HG02763 (cell line): ENCODE measurements at regions not wholly inside any gene's neighbourhood (a gene's known extent, or its start where the extent isn't known, plus 50 kb on each side); places are given as distances from the start of the nearest gene placed in this dataset.

ENCODE experiments used
- ATAC-seq: cut with Tn5 transposase; IDR thresholded peaks from one replicate; pipeline ENCODE4 v1.9.1; 2021; ENCODE audit warnings: mild to moderate bottlenecking, moderate library complexity; ENCODE audit not compliant: unreplicated experiment

DNA sequence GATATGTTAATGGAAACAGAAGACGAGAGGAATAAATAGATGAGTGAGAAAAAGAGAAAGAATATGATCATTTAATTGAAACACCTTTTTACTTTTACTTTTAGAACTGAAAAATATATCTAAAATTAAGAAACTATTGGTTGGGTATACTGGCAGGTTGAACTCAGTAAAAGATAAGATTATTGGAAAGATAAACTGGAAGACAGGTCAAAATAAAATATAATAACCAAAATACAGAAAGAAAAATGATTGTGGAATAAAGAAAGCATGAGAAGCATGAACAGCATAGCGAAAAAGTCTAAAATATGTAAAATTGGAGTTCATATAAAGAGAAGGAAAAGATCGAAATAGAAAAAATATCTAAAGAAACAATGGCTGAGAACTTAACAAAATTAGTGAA is 242.2 kb upstream of the MIR17HG start:
- no peak for ATAC-seq

DNA sequence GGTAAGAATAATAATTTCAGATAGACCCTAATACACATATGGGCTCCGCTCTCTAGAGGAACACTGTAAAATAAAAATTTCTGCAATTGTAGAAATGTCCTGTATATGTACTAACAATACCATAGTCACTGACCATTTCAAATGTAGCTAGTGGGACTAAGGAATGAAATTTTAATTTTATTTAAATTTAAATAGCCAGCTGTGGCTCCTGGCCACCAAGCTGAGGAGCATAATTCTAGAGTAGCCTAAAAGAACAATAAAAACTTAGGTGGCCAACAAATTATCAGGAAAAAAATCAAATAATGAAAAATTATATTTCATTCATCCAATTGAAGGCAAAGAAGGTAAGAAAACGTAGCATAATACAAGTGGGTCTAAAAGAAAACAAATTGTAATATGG is 240.9 kb upstream of the MIR17HG start:
- ATAC-seq = no peak

DNA sequence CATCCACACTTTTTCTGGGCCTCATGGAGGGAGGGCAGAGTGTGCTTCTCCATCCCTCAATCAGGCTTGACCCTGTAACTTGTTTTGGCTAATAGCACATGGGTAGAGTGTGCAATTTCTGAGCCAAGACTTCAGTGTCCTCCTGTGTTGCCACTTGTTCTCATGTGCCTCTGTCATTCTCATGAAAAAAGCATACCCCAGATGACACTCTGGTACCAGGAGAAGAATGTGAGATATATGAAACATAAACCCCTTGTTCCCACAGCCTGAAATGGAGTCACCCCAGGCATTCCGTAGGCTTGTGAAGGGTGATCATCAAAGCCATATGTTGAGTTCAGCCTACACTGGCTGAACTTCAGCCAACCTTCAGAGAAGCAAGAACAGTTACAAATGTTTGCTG is 239.2 kb upstream of the MIR17HG start:
- ATAC-seq = no peak

DNA sequence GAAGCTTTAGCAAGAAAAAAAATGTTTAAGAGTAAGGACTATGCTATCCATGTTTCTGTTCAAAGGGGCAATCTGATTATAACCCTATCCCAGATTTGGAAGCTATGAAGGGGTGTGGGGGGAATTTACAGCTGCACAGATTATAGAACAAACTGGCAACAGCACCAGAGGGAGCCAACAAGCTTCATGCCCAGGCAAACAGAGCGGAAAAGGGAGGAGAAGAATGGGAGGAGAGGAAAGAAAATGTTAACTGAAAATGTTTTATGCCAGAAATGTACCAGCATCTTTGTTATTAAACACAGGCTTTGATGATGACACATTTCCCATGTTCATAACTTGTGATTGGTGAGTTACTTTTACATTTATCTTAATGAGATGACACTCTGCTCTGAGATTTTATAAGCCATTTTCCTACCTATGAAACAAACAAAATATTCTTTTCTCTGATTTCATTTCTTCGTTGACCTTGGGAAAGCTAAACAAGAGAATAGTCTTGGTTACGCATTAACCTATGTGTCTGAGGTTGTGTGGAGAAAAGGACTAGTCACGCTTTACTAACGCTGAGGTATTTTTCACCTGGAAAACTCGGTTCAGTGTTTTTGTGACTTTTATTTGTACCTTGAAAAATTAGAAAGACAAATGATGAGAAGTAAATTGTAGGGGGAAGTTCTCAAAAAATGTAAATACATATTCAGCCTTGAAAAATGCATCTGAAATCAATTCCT is 235.8 kb upstream of the MIR17HG start:
- no peak for ATAC-seq

DNA sequence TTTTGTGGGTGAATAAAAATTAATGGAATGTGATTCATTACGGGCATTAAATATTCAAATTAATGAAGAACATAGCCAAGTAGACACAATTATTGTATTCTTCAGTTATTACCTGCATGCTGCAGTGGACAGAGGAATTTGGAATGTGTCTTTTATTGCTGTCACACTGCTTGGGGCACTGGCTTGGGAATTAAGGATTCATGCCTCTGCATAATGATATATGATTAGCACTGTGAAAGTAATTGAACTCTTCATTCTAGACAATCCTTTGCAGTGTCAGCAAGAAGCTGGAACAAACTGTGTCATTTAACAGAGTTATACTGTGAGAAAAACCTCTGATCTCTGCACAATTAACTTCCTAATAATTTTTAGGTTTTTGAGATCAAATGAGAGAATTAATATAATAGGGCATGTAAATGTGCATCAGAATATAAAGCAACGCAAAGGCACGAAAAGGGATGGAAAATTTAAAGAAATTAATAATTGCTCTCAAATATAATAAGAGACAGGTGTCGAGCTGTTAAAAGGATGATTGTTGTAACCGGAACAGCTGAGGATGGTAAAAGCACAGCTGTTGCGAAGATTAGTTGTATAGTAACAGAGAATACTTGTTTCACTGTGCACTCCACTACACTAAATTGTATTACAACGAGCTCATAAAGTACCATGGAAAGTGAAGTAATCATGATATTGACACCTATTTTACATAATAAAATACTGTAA is 235.1 kb upstream of the MIR17HG start:
- no peak for ATAC-seq

DNA sequence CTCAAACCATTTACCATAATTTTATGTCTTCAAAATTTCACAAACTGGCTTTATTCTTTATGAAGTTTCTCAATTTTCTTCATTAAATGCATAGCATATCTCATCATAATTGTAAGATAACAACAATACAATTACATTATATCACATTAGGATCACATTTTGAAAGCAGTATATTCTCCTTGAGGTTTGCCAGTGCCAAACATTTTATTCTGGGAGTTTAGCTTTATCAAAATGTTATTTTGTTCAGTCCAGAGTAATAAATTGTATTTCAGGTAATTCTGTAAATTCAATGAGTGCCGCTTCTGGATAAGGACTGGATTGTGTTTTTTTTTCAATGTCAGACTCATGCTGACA is 234.6 kb upstream of the MIR17HG start:
- no peak for ATAC-seq

DNA sequence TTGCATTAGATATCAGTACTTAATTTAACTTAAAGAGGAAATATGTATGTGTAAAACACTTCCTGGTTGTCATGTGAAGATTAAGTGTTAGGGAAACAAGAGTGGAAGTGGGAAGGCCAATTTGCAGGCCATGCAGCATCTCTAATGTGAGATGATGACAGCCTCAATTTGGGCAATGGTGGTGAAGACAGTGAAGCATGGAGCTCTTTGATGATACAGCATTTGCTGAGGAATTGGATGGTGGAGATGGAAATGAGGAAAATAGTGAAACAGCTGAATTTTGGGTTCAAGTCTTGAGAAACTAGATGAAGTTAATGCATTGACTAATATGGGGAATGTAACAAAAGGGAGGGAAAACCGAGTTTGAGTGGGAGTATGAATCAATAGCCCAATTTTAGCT is 231.7 kb upstream of the MIR17HG start:
- no peak for ATAC-seq

DNA sequence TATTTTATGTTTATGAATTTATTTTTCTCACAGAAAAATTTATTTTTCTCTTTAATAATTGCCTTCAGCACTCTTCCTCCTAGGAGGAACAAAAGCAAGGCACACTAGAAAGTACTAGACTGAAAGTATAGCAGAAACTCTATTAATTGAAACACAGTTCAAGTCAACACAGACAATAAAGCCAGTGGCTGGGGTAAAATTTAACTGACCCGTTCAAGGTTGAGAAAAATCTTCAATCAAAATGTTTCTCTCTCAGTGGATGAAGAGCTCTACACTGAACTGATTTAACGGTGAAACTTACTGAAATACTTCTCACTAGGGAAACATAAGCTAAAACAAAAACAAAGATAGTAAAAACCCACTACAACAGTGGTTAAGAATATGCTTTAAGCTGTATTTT is 230.1 kb upstream of the MIR17HG start:
- no peak for ATAC-seq

DNA sequence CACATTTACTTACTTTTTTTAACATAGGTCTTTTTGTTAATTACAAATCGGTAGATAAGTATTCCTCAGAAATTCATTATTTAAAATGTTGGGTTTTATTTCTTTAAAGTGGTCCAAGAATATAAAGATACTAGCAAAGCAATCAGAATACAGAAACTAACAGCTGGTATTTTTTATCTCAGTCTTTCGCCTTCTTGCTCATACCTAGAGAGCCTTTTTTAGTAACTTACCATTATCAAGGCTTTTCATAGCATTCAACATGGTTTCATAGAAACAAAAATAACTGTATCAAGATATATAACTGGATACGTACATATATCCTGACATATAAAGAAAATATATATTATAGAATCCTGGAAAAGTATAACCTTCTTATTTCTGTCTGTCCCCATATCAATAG is 227.8 kb upstream of the MIR17HG start:
- no peak for ATAC-seq

DNA sequence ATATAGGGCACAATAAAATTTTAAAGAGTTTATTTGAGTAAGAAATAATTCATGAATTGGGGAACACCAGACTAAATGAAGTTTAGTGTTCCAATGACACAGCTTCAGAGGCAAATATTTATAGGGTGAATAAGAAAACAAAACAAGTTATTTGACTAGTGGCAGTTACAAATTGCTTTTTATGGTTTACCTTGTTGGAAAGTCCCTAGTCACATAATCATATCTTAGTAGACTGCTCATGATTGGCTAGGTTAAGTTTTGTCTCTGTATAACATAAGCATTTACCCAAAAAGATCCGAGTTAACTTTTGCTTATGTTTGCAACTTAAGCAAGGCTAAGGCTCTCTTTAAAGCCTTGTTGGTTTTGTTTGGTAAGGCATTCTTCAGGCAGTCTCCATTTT is 224.7 kb upstream of the MIR17HG start:
- no peak for ATAC-seq

DNA sequence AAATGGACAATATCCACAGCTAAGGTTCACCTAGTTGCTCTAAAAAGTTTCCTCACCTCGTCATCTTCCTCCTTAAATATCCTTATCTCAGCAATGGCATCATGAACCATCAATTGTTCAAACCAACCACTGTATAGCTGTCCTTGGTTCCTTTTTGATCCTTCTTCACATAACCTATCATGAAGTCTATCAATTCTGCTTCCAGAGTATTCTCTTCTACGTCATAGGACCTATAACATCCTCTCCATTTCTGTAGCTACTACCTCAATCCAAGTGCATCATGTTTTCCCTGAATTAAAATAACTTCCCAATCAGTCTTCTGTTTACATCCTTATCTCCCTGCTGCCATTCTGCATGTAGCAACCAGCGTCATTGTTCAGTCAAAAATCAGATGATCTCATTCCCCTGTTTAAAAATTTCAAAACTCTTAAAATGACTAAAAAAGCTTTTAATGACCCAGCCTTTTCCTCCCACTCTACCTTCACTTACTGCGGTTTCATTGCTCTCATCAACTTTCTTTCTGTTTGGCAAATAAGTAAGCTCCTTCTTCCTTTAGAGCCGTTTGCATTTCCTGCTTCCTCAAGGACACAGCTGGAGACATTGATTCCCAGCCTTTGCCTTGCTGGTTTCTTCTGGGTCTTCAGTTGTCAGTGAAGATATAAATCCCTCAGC is 223.9 kb upstream of the MIR17HG start:
- ATAC-seq = no peak

DNA sequence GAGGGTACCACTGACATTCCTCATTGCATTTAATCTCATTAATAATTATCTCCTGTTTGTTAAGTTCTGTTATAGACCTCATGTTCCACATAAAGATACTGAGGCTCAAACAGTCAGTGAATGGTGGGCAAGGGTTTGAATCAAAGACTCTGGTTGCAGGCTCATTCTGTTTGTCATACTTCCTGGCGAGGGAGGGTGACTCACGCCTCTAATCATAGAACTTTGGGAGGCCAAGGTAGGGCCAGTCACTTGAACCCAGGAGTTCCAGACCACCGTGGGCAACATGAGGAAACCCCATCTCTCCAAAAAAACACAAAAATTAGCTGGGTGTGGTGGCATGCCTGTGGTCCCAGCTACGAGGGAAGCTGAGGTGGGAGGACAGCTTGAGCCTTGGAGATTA is 220.7 kb upstream of the MIR17HG start:
- ATAC-seq = no peak

DNA sequence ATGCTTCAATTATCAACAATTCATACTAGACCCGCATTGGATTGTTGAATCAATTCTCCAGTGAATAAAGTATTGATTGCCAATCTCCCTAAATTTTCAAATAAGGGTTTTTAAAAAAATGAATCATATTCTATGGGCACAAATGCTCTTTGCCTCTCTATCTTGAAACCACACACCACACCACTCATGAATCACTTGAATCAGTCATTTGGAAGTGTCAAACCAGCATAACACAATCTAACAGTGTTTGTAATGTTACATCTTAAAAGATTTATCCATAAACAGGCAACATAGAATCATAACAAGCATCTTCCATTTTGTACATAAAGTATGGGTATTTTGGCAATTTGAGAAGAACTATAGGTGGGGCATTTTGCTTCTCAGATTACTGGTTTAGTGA is 219.5 kb upstream of the MIR17HG start:
- ATAC-seq = no peak

DNA sequence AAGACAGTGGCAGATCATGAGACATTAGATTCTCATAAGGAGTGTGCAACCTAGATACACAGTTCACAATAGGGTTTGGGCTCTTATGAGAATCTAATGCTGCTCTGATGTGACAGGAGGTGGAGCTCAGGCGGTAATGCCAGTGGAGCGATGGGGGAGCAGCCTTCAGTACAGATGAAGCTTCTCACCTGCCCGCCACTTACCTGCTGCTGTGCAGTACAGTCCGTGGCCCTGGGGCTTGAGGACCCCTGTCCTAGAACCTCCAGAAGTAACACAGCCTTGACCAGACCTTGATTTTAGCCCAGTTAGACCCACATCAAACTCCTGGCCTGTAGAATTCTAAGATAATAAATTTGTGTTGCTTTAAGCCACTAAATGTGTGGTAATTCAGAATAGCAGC is 215.1 kb upstream of the MIR17HG start:
- no peak for ATAC-seq

DNA sequence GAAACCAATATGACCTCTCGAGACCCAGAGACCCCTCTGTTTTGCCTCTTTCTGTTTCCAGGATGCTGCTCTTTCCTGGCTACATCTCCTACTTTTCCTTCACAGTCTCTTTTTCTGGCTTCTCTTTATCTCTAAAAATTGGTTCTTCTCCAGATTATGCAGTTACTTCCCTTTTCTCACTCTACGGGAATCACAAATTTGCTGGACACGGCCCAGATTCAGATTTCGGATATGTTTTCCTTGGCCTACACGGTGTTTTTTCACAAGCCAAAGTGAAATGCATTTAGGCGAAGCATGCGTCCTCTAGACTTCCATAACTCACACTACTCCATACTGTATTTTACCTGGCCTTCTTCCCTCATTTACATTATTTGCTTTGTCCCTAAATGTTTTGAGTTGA is 214.7 kb upstream of the MIR17HG start:
- ATAC-seq = no peak

DNA sequence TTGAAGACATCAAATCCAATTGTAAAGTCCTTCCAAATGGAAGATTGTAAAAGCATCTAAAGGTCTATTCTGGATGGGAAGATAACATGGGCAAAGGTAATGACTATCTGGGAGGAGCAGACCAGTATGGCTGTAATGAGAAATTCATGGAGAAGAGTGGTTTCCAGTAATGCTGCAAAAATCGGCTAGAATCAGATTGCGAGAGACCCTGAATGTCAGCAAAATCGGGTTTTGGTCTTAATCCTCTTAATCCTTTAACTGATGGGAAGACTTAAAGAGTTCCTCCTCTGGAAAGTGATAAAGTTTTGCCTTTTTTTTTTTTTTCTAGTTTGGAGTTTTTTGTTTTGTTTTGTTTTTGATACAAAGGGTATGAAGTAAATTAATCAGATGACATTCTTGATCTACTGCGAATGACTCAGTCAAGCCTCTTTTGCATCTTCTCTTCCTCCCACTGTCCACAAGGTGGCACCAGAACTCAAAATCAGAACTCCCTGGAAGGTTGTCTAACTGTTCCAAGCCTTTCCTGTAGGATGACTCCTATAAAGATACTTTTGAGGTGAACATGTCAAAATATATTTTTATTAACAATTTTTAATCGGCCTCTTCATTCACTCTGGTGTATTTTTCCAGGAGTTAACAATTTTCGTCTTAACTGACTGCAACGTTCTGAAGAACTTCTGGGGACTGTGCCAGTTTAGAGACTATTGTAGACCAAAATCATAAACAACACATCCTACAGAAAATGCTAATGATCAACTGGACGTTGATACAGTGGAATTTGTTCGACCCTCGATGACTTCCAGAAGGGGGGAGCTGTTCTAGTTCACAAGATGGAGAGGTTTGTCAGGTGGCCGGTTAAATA is 213.3 kb upstream of the MIR17HG start:
- ATAC-seq = peak; percentile 69

DNA sequence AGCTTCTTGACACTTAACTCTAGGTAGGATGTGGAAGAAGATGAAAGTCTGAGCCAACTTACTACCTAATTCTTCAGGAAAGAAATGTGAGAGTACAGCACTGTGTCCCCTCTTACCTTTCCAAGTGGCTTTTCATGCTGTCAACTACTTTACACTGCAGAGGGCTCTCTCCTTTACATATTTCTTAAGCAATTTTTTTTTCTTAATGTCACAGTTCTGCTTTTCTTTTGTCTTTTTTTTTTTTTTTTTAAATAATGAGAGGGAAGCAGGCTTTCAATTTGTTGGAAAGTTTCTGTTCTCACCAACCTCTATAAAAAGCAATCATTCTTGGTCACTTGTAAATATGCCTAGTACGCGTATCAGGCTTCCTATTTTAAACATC is 212.7 kb upstream of the MIR17HG start:
- ATAC-seq = peak; percentile 19

DNA sequence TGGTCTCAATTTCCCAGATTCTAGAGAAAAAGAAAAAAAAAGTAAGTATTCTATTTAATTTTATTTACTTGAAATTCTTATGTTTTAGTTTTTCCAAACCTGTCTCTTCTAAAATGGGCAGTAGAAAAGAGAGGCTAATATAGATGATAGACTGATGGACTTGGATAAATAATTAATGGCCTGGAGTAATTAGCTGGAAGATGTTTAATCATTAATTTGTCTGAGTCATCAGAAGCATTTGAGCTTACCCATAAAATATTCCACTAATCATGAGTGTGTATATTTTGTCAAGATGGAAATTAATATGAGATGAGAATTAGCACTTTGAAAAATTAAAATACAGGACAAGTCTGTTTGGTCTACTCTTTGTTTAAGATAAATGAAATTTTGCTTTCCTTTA is 212.1 kb upstream of the MIR17HG start:
- ATAC-seq = no peak

DNA sequence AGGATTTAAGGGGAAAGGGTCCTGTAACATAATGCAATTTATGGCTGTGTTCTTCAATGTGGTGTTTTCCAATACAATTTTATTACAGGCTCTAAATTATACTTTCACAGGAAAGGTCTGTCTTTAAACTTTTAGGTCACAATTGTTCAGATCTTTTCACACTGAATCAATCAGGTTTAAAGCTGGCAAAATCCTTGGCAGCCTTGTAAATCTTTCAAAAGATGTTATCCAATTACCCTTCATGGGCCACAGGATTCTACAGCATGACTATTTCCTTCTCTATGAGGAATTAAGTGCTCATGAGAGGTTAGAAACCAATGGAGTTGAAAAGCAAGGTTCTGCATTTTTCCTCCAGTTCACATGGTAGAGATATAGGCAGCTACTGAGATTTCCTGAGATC is 211.5 kb upstream of the MIR17HG start:
- ATAC-seq = no peak

DNA sequence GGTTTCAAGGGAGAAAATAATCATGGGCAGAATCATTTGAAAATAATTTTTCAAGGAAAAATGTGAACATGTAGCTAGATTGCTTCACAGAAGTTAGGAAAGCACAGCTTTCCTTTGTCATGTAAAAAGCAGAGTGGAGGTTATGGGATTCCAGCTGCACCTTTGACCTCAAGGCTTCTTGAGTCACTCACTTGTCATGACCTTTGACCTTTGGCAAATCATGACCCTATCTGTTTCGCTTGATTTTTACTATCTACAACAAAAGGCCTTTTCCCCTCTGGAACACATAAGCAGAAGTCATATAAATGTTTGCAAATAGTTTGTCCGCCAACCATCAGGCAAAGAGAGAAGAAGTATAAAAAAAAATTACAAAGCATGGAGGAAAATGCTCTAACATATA is 210.7 kb upstream of the MIR17HG start:
- no peak for ATAC-seq

DNA sequence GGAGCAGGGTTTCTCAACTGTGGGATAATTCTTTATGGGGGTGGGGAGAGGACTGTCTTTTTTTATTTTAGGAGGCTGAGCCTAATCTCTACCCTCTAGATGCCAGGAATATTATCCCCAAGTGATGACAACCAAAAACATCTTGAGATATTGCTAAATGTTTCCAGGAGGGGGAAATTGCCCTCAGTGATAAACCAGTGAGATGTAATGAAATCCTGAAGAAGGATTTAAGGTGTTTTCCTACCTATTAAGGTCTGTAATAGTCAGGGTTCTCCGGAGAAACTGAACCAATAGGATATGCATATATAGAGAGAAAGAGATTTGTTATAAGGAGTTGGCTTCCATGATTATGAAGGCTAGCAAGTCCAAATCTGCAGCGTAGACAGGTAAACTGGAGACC is 208.3 kb upstream of the MIR17HG start:
- no peak for ATAC-seq
